GM21737 (cell line): ENCODE measurements at regions not wholly inside any gene's neighbourhood (a gene's known extent, or its start where the extent isn't known, plus 50 kb on each side); places are given as distances from the start of the nearest gene placed in this dataset.

Source experiments
- ATAC-seq: cut with Tn5 transposase; IDR thresholded peaks from one replicate; pipeline ENCODE4 v1.9.1; 2021; ENCODE audit warnings: mild to moderate bottlenecking, moderate library complexity; ENCODE audit not compliant: unreplicated experiment

DNA sequence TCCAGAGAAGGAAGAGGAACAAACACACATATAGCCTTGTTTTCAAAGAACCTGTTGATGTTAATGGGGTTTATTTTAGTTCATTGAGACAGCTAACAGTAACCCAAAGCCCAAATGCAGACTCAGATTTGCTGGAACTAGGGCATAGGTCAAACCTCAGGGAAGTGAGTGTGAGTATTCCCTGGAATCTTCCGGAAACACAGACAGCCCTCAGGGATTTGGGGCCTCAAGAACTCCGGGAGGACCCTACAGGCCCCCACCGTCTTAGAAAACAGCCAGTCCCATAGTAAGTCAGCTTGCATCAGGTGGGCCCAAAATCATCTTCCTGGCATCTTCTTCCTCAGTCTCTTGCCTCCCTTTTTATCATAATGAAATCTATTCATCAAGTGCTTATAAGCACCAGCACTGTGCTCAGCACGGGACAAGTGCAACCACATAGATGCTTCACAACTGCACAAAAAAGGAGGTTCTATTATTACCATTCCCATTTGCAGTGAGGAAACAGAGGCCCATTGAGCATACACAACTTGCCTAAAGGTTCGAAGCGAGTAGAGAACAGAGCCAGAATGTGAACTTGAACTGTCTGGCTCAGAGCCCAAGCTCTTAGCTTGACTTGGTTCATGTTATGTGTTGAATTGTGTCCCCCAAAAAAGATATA is 50.2 kb upstream of the BCL11A start:
- no peak for ATAC-seq

DNA sequence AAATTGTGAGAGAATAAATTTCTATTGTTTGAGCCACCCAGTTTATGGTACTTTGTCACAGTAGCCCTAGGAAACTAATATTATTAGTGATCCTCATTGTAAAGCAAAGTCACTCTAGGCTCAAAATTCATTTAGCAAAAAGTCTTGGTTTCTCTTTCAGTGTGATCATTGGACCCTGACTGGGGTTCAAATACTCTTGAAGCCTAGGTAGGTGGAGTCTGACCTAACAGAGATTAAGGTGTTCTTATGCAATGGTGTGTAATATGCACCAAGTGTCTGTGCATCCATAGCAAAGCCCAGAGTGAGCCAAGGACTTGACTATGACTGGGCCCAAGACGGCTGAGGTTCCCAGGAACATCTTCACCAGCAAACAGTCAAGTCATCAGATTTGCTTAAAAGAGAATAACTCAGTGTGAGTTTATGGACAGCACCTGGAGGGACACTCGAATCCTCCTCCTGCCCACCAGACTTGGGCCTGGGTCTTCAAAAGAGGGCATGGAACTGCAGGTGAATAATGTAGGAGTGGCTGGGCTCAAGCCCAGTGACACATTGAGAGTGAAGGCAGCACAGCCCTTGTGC is 51.1 kb upstream of the BCL11A start:
- no peak for ATAC-seq

GRCh38 chr2:60605866-60606265 is 52.4 kb upstream of the BCL11A start:
- no peak for ATAC-seq

- ATAC-seq: no peak
Observed at GRCh38 chr2:60608679-60609078, 55.2 kb upstream of the BCL11A start.

DNA sequence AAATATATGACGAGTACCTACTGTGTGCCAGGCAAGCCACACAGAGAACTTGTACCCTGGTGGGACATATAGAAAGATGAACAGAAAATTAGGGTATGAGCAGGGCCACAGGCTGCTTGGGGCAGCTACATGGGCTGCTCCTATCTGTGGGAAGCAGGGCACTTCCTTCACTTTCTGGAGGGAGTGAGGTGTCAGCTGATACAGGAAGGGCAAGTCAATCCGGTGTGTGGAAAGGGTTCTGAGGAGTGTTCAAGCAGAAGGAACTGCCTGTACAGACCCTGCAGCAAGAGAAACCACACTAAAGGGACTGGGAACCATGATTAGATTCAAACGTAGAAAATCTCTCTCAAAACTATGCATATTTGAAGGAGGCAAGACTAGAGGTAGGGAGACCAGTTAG is 58.6 kb upstream of the BCL11A start:
- ATAC-seq: no peak

- ATAC-seq: no peak
Observed at GRCh38 chr2:60614319-60614718, 60.9 kb upstream of the BCL11A start.

DNA sequence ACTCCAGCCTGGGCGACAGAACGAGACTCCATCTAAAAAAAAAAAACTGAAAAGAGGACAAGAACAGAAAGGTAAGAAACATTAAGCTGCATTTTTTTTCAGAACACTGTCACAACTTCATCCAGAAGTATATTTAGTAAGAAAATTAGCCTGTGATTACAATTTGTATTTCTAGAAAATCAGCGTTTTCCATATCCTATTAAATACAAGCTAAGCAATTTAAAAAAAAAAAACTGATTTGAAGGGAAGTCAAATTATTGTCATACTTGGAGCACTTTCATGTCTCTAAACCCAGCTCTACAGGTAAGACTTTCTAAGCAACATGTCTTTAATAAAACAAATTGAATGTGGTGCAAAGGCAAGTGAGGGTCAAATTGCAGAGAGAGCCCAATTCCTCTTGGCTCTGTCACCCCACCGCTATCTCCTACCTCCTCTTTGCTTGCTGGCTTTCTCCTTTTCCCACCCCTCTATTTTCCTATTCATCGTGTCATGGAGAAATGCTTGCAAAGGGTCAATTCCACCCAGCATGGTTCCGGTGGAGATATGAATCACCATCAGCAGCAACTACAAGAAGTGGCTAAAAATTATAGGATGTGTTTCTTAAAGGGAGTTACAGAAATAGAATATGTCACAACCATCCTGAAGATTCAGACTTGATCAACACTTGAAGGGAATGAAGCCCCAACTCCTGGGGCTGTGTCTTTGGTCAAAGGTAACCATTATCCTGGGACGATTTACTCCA is 68.4 kb upstream of the BCL11A start:
- ATAC-seq: no peak

DNA sequence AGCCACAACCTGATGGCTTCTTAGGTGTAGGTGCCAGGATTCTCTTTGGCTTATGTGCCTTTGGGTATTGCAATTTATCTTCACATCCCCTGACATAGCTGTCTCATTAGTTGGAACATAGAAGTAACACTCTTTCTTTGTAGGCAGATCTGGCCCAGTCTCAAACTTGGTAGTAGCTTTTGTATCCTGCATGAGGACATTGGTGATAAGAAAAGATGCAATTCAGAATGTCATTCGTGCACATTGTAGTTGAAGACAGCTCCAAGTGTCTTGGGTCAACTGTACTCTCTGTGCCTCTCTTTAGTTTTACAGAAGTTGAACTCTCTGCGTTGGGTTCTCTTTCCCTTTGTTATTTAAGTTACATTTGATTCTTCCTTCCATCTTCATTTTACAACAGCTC is 69.6 kb upstream of the BCL11A start:
- no peak for ATAC-seq

GRCh38 chr2:60627412-60627811 is 74.0 kb upstream of the BCL11A start:
- ATAC-seq: no peak

- no peak for ATAC-seq
Observed at GRCh38 chr2:60628026-60628425, 74.6 kb upstream of the BCL11A start.

DNA sequence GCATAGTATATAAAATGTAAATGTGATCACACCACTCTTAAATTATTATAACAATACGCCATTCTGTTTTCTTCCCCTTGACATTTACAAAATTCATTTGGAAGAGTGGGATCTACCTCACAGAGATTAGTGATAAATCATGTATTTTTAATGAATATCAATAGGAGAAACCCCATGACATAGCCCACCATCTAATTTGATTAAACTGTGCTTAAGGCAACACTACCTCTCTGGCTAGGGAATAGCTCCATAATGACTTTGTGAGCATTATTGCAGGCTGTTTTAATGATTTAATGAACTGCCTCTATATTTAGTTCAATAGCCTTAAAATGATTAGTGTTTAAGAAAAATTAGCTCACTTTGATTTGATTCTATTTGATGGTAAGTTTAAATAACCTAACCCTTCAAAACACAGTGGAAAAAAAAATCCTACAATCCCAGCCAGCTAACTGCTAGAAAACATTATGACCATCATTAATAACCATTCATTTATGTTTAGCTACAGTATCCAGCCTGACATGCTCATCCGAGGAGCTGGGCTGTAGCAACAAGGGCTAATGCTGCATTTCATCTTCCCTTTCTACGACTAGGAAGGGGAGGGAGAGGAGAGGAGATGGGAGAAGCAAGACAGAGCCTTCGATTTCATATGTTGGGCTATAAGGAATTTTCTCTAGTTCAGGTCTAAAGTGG is 75.3 kb upstream of the BCL11A start:
- ATAC-seq: no peak

GRCh38 chr2:60629305-60629662 is 75.8 kb upstream of the BCL11A start:
- no peak for ATAC-seq

DNA sequence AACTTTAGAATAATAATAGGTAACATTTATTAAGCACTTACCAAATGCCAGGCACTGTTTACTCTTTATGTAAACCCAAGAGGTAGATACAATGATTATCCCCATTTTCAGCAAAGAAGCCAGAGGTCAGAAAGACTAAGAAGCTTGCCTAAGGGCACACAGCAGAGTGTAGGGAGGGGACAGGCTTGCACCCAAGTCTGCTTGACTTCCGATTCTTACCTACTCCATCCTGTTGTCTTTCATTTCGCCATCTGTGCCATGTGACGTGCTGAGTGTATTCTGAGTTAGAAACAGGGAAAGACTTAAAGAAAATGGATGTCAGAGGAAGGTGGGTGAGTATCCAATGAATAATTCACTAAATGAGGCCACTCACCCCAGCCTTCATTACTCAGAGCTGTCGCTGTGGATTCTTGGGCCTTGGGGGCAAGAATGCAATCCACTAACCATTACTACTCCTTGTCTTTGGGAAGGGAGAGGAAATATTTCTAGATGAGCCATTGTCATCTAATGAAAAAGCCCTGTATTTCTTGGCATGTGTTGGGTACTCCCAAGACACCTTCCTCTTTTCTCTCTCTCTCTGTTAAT is 76.4 kb upstream of the BCL11A start:
- ATAC-seq: no peak

- no peak for ATAC-seq
Observed at GRCh38 chr2:60633615-60634014, 80.2 kb upstream of the BCL11A start.

DNA sequence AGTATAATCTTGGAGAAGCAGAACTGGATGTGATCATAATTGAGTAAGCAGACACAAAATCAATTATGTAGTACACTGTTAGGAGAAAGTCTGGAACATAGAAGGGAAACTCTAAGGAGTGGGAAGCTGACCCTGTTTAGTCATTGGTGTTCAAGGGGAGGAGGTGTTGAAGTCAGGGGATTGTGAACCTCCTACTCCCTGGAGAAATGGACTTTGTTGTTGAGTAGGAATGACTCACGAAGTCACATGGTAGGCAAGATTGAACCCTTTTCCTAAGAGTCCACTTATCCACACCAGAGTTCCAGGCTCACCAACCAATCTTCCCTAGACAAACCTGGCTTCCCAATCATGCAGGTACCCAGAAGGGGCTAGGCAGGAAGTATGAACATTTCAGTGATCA is 81.0 kb upstream of the BCL11A start:
- ATAC-seq: no peak

- ATAC-seq: no peak
Observed at GRCh38 chr2:60641811-60642788, 88.6 kb upstream of the BCL11A start.

- ATAC-seq: no peak
Observed at GRCh38 chr2:60643747-60644146, 90.3 kb upstream of the BCL11A start.

DNA sequence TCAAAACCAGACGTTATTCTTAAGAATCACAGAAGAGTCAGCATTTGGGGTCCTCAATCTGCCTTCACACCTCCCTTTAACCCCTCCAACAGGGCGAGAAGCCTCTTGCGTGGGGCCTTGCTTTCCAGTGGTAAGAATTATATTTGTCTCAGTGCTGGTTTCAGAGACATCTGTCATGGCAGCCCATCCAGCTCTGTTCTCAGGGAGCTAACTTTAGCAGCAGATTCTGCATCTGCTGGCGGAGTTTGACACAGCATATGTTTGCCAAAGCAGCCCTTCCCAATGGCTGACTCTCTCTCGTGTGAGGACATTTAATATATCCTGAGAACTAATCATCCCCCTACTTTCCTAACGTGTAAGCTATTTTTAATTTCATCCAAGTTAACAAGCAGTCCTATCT is 91.5 kb upstream of the BCL11A start:
- ATAC-seq: no peak

DNA sequence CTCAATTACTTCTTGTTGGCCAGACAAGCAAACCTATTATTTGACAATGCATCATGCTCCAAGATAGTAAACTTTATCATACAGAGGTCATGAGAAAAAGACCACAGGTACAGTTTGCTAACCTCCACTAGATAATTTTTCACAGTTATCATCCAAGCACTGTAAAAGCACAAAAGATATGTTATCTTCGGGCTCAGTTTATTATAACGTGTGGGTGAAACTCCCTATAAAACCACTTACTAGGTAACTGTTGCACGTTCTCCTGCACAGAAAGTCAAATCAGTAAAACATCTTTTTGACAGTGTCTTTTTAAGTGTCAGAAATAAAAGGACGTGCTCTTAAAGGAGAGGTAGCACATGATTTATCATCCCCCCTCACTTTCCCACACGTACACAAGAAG is 94.7 kb upstream of the BCL11A start:
- ATAC-seq: no peak

DNA sequence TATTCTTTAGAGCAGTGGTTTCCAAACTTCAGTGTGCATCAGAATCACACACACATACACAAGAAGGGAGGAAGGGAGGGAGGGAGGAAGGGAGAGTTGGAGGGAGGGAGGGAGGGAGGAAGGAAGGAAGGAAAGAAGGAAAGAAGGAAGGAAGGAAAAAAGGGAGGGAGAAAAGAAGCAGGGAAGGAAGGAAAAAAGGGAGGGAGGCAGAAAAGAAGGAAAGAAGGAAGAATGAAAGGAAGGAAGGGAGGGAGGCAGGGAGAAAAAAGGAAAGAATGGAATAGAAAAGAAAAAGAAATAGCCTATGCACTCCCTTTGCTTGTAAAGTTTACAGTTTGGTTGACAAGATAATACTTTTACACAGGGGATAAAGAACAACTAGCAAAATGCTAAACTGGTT is 96.3 kb upstream of the BCL11A start:
- ATAC-seq: no peak
